PC-3 (cell line): ENCODE measurements at regions not wholly inside any gene's neighbourhood (a gene's known extent, or its start where the extent isn't known, plus 50 kb on each side); places are given as distances from the start of the nearest gene placed in this dataset.

Experiments
- ATAC-seq: fragments of 200-7000 bp; cut with Tn5 transposase; 2 replicates; pipeline ENCODE4 v1.9.1; 2020; ENCODE audit warnings: mild to moderate bottlenecking, moderate library complexity
- BruUV-seq: library from RNA; stranded (reverse); fragments of 400-500 nt; replicated peaks from 2 replicates; lab custom pipeline; 2021; lab: Mats Ljungman, UMichigan
- CTCF ChIA-PET: fragments of 300-600 bp; sonication (Branson Sonifier 250); formaldehyde crosslinking; loops from one replicate; lab custom pipeline; 2022; ENCODE audit warnings: antibody characterized with exemption; lab: Charles Lee
- POLR2A ChIA-PET: fragments of 300-600 bp; sonication (Branson Sonifier 250); formaldehyde crosslinking; loops from one replicate; lab custom pipeline; 2022; ENCODE audit warnings: antibody characterized with exemption; ENCODE audit not compliant: unreplicated experiment; lab: Charles Lee
- DNase-seq: peaks from one replicate; pipeline ENCODE4 v3.0.0-alpha.2; 2015
- H2AFZ ChIP-seq: fragments of 300-600 bp; sonication (generic); 2 replicates; pipeline ENCODE4 v1.6.0; 2016; ENCODE audit warnings: antibody characterized with exemption, low read length
- H3F3A ChIP-seq: fragments of 300-600 bp; sonication (generic); one replicate; pipeline ENCODE4 v1.6.0; 2017; ENCODE audit warnings: antibody characterized with exemption, low read length, control low read depth, mild to moderate bottlenecking; ENCODE audit not compliant: unreplicated experiment
- H3K27ac ChIP-seq: fragments of 300-600 bp; sonication (generic); 2 replicates; pipeline ENCODE4 v1.5.1; 2016; ENCODE audit warnings: mild to moderate bottlenecking, low read length
- H3K27me3 ChIP-seq: fragments of 300-600 bp; sonication (generic); 2 replicates; pipeline ENCODE4 v1.6.1; 2016; ENCODE audit warnings: low read length, mixed read lengths
- H3K36me3 ChIP-seq: fragments of 300-600 bp; sonication (generic); 2 replicates; pipeline ENCODE4 v1.6.1; 2016; ENCODE audit warnings: low read depth, mixed run types, low read length, mixed read lengths
- H3K4me1 ChIP-seq: fragments of 300-600 bp; sonication (generic); 2 replicates; pipeline ENCODE4 v1.5.1; 2016; ENCODE audit warnings: low read length; ENCODE audit not compliant: insufficient read depth
- H3K4me2 ChIP-seq: fragments of 300-600 bp; sonication (generic); 2 replicates; pipeline ENCODE4 v1.6.0; 2016; ENCODE audit warnings: low read length
- H3K4me3 ChIP-seq: fragments of 300-600 bp; sonication (generic); 2 replicates; pipeline ENCODE4 v1.5.1; 2016; ENCODE audit warnings: mild to moderate bottlenecking, low read length, mixed read lengths
- H3K79me2 ChIP-seq: fragments of 300-600 bp; sonication (generic); 2 replicates; pipeline ENCODE4 v1.6.1; 2017; ENCODE audit warnings: low read length, mixed read lengths
- H3K9ac ChIP-seq: fragments of 300-600 bp; sonication (generic); 2 replicates; pipeline ENCODE4 v1.6.0; 2016; ENCODE audit warnings: mild to moderate bottlenecking, low read length
- H3K9me2 ChIP-seq: fragments of 300-600 bp; sonication (generic); replicated peaks from 2 replicates; pipeline ENCODE4 v1.6.1; 2016; ENCODE audit warnings: mixed run types, low read length, mixed read lengths
- H3K9me3 ChIP-seq: fragments of 300-600 bp; sonication (generic); 2 replicates; pipeline ENCODE4 v1.6.1; 2016; ENCODE audit warnings: low read length, mixed read lengths
- H4K20me1 ChIP-seq: fragments of 300-600 bp; sonication (generic); 2 replicates; pipeline ENCODE4 v1.6.1; 2016; ENCODE audit warnings: low read length, mixed read lengths
- CTCF ChIP-seq: fragments of 300-600 bp; sonication (generic); conservative IDR thresholded peaks from 2 replicates; pipeline ENCODE4 v1.5.1; 2017; ENCODE audit warnings: antibody characterized with exemption, low read depth, mild to moderate bottlenecking, low read length
- EZH2 ChIP-seq: fragments of 300-600 bp; sonication (generic); IDR thresholded peaks from one replicate; pipeline ENCODE4 v1.6.1; 2017; ENCODE audit warnings: antibody characterized with exemption, mild to moderate bottlenecking, low read length; ENCODE audit not compliant: unreplicated experiment
- EZH2phosphoT487 ChIP-seq: fragments of 300-600 bp; sonication (generic); IDR thresholded peaks from 2 replicates; pipeline ENCODE4 v1.6.1; 2018; ENCODE audit warnings: mild to moderate bottlenecking, antibody characterized with exemption, low read length, borderline replicate concordance
- intact Hi-C: fragments of 100-400 bp; cut with micrococcal nuclease; formaldehyde crosslinking; loops from 2 replicates; pipeline ENCODE4 v1.9.0; 2023

- H3K27ac ChIP-seq: no peak overlapping the region
- no peak overlapping the region for H2AFZ ChIP-seq
- ChIA-PET POLR2A (no interaction called here), CTCF (no interaction called here)
- no peak overlapping the region for H3K9ac ChIP-seq
- H3F3A ChIP-seq: no peaks in the 10 kb centered on the region
- intact Hi-C loops: no loop called here
- no peak overlapping the region for H3K4me2 ChIP-seq
- no TSS peak for BruUV-seq
- no peaks in the 10 kb centered on the region for H4K20me1 ChIP-seq
- H3K9me2 ChIP-seq: no peaks in the 10 kb centered on the region
- ATAC-seq (no peak), DNase-seq (no peak)
- TF ChIP-seq CTCF: no peak
- TF ChIP-seq EZH2phosphoT487: no peak
- TF ChIP-seq EZH2: no peak
- H3K79me2 ChIP-seq: no peaks in the 10 kb centered on the region
- no peaks in the 10 kb centered on the region for H3K36me3 ChIP-seq
- no peak overlapping the region for H3K4me3 ChIP-seq
- H3K9me3 ChIP-seq: no peaks in the 10 kb centered on the region
- no peaks in the 10 kb centered on the region for H3K27me3 ChIP-seq
- no peaks in the 10 kb centered on the region for H3K4me1 ChIP-seq
Observed at GRCh38 chr11:116376547-116376946, 396.2 kb downstream of the BUD13 start.

GRCh38 chr11:116376054-116376453 lies 396.7 kb downstream of the BUD13 start:
- no peak overlapping the region for H3K9ac ChIP-seq
- H3K4me3 ChIP-seq: no peak overlapping the region
- intact Hi-C loops: no loop called here
- H3K4me1 ChIP-seq: no peaks in the 10 kb centered on the region
- ChIA-PET POLR2A (no interaction called here), CTCF (no interaction called here)
- DNase-seq (no peak), ATAC-seq (no peak)
- no peaks in the 10 kb centered on the region for H3F3A ChIP-seq
- H3K27ac ChIP-seq: no peak overlapping the region
- no peaks in the 10 kb centered on the region for H3K27me3 ChIP-seq
- no peaks in the 10 kb centered on the region for H3K79me2 ChIP-seq
- no peaks in the 10 kb centered on the region for H3K9me3 ChIP-seq
- TF ChIP-seq CTCF: no peak
- TF ChIP-seq EZH2phosphoT487: no peak
- no peak for TF ChIP-seq EZH2
- H3K9me2 ChIP-seq: no peaks in the 10 kb centered on the region
- no peak overlapping the region for H2AFZ ChIP-seq
- BruUV-seq: no TSS peak
- no peaks in the 10 kb centered on the region for H3K36me3 ChIP-seq
- no peaks in the 10 kb centered on the region for H4K20me1 ChIP-seq
- H3K4me2 ChIP-seq: no peak overlapping the region

- no peak overlapping the region for H3K4me2 ChIP-seq
- H3K4me3 ChIP-seq: no peak overlapping the region
- no peak overlapping the region for H2AFZ ChIP-seq
- DNase-seq (no peak), ATAC-seq (no peak)
- no peaks in the 10 kb centered on the region for H3K4me1 ChIP-seq
- no peak overlapping the region for H3K27ac ChIP-seq
- no peaks in the 10 kb centered on the region for H3K9me2 ChIP-seq
- no TSS peak for BruUV-seq
- intact Hi-C loops: no loop called here
- no peaks in the 10 kb centered on the region for H3K9me3 ChIP-seq
- H3K36me3 ChIP-seq: no peaks in the 10 kb centered on the region
- no peak overlapping the region for H3K9ac ChIP-seq
- H3K27me3 ChIP-seq: no peaks in the 10 kb centered on the region
- ChIA-PET POLR2A (no interaction called here), CTCF (no interaction called here)
- no peaks in the 10 kb centered on the region for H4K20me1 ChIP-seq
- TF ChIP-seq EZH2phosphoT487: no peak
- H3K79me2 ChIP-seq: no peaks in the 10 kb centered on the region
- H3F3A ChIP-seq: no peaks in the 10 kb centered on the region
Observed at GRCh38 chr11:116375221-116375620, 397.6 kb downstream of the BUD13 start.
